Stomach (tissue), 8 donors: ENCODE measurements at regions not wholly inside any gene's neighbourhood (a gene's known extent, or its start where the extent isn't known, plus 50 kb on each side); places are given as distances from the start of the nearest gene placed in this dataset.

Experiments used
- DNase-seq, 2 donors: peaks; one replicate each; pipeline versions ENCODE4 v3.0.0 to v3.0.0-alpha.2; 2013 to 2019
- H3K27ac ChIP-seq, 5 donors: fragments of 200-600 bp in 4 of 5; sonication (generic) in 4 of 5; one replicate each; pipeline ENCODE4 v1.5.1; 2013 to 2019; ENCODE audit warnings: mild to moderate bottlenecking in 1 of 5, moderate library complexity in 1 of 5
- H3K27me3 ChIP-seq, 3 donors: fragments of 200-600 bp; sonication (generic); one replicate each; pipeline ENCODE4 v1.5.1; 2017 to 2019; ENCODE audit warnings: mixed run types in 1 of 3
- H3K36me3 ChIP-seq, 4 donors: fragments of 200-600 bp; sonication (generic); 1 replicate in 3 of 4; 2 replicates in 1 of 4; pipeline ENCODE4 v1.5.1; 2016 to 2019
- H3K4me1 ChIP-seq, 4 donors: fragments of 200-600 bp; sonication (generic); one replicate each; pipeline ENCODE4 v1.5.1; 2016 to 2019
- H3K4me3 ChIP-seq, 4 donors: fragments of 200-600 bp; sonication (generic) in 3 of 4; one replicate each; pipeline ENCODE4 v1.5.1; 2016 to 2019; ENCODE audit warnings: mild to moderate bottlenecking in 1 of 4
- H3K9me3 ChIP-seq, 4 donors: fragments of 200-600 bp; sonication (generic); one replicate each; pipeline ENCODE4 v1.5.1; 2016 to 2019
- EP300 ChIP-seq: sonication (generic); formaldehyde crosslinking; IDR thresholded peaks from one replicate; pipeline ENCODE4 v1.6.1; 2017; ENCODE audit warnings: antibody characterized with exemption
- POLR2A ChIP-seq, 4 donors: fragments of 450-650 bp; IDR thresholded peaks; one replicate each; pipeline ENCODE4 v1.6.1; 2016; ENCODE audit warnings: antibody characterized with exemption in 4 of 4, control low read depth in 2 of 4, mild to moderate bottlenecking in 1 of 4, moderate library complexity in 1 of 4
- POLR2AphosphoS5 ChIP-seq, 3 donors: sonication (generic); formaldehyde crosslinking; IDR thresholded peaks; one replicate each; pipeline ENCODE4 v1.6.1; 2016; ENCODE audit warnings: antibody characterized with exemption in 3 of 3
- WGBS, 5 donors: extraction: QIAGEN DNeasy Blood & Tissue Kit in 3 of 5; methylation state at CpG; one replicate each; pipeline versions ENCODE4 v1.1.5 to v1.1.7; 2013 to 2018; 5-methylcytosine and 5-hydroxymethylcytosine counted together
- intact Hi-C: fragments of 100-400 bp; cut with DNase I; formaldehyde crosslinking; loops from one replicate; pipeline ENCODE4 v1.15.1; 2023; ENCODE audit warnings: low total_unique reads
- TF ChIP-seq, protein P1 (sequence below), 7 experiments: fragments of 450-650 bp in 4 of 7; fragments of 200-600 bp in 3 of 7; sonication (generic) in 3 of 7; IDR thresholded peaks; one replicate each; pipeline ENCODE4 v1.5.1; 2016 to 2019; ENCODE audit warnings: antibody characterized with exemption in 7 of 7, control low read depth in 2 of 7, mild to moderate bottlenecking in 1 of 7
- donor health status: healthy with polysubstance abuse.
- donor health status: Bipolar disorder and iron deficiency.
- donor health status: healthy.

DNA sequence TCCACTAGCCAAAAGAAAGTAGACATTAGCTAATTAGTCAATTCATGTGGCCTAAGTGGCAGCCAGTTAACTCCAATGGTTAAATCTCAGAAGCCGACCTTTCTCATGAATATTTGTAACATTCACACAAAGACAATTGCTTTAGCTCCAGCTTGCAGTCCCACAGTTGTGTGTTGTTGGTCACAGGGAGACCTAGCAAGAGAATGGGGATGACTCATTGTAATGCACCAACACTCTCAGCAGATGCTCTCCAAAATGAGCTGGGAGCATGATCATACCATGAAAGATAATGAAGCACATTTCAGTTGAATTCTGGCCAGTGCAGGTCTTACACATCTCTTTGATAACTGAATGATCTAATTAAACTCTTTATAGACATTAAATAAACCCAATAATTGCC lies 160.4 kb downstream of the HLX start:
- TF ChIP-seq POLR2AphosphoS5 (IDR thresholded peaks at IDR 0.05) (no peak), EP300 (no peak), POLR2A (IDR thresholded peaks at IDR 0.05) (no peak)
- TF ChIP-seq, protein P1, sequence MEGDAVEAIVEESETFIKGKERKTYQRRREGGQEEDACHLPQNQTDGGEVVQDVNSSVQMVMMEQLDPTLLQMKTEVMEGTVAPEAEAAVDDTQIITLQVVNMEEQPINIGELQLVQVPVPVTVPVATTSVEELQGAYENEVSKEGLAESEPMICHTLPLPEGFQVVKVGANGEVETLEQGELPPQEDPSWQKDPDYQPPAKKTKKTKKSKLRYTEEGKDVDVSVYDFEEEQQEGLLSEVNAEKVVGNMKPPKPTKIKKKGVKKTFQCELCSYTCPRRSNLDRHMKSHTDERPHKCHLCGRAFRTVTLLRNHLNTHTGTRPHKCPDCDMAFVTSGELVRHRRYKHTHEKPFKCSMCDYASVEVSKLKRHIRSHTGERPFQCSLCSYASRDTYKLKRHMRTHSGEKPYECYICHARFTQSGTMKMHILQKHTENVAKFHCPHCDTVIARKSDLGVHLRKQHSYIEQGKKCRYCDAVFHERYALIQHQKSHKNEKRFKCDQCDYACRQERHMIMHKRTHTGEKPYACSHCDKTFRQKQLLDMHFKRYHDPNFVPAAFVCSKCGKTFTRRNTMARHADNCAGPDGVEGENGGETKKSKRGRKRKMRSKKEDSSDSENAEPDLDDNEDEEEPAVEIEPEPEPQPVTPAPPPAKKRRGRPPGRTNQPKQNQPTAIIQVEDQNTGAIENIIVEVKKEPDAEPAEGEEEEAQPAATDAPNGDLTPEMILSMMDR (IDR thresholded peaks at IDR 0.05) = no peak
- Histone ChIP-seq H3K4me3 (no peak overlapping the region), H3K9me3 (no peaks in the 10 kb centered on the region), H3K36me3 (no peaks in the 10 kb centered on the region), H3K27ac (no peak overlapping the region), H3K4me1 (no peaks in the 10 kb centered on the region), H3K27me3 (no peaks in the 10 kb centered on the region)
- WGBS, 5 donors = 70 to 83% (median 80%) methylated on average over 1 of the region's 1 CpG
- DNase-seq = no peak
- intact Hi-C loops = no loop called here

DNA sequence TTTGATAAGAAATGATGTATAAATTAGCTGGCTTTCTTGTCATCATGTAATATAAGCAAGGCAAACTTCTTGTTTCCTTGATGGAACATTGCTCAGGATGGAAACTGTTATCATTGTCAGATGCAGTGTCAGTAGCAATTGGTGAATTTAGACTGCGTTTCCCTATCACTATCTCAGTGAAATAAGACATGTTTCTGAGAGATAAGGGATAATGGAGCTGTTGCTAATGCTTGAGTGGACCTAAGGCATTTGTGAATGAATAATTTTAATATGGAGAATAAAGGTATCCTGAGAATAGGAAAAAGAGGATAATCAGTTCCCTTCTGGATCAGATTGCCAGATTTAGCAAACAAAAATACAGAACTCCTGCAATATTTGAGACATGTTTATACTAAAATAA lies 160.9 kb downstream of the HLX start:
- Histone ChIP-seq H3K36me3 (no peaks in the 10 kb centered on the region), H3K9me3 (no peaks in the 10 kb centered on the region), H3K4me1 (no peaks in the 10 kb centered on the region), H3K27me3 (no peaks in the 10 kb centered on the region), H3K4me3 (no peak overlapping the region), H3K27ac (no peak overlapping the region)
- intact Hi-C loops = no loop called here
- TF ChIP-seq EP300 = no peak
- TF ChIP-seq, protein P1 (IDR thresholded peaks at IDR 0.05) = no peak
- no peak for TF ChIP-seq POLR2AphosphoS5 (IDR thresholded peaks at IDR 0.05)
- no peak for TF ChIP-seq POLR2A (IDR thresholded peaks at IDR 0.05)
- WGBS, 5 donors = 40 to 55% (median 51%) methylated on average over 1 of the region's 1 CpG
- DNase-seq = no peak

DNA sequence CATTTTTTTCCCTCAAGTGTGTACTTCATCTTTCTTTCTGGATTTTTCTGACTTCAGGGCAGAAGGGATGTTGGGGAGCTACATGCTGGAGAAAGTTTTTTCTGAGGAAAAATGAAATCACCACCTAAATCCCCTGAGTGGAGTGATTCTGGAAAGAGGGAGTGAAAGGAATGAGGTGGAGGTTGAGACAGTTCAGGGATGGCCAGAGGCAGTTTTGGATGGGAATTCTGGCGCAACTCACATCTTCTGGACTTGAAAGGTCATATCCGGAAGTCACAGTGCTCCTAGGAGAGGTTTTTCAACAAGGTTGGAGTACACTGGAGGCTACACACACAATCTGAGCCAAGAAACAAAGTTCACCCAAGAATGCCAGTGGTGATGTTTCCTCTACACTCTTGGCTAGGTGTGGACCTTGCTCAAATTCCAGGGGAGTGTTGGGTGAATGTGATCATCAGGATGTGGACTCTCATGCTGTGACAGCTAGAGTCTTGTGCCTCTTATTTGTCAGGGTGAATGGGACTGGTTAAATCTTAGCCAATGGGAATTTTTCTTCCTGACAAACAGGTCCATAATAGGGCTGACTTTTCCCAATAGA lies 161.5 kb downstream of the HLX start:
- 66 to 86% (median 80%) methylated on average over 2 of the region's 2 CpGs for WGBS, 5 donors
- DNase-seq = no peak
- H3K27ac ChIP-seq = no peak overlapping the region
- H3K4me1 ChIP-seq = no peaks in the 10 kb centered on the region
- intact Hi-C loops = no loop called here
- no peaks in the 10 kb centered on the region for H3K9me3 ChIP-seq
- no peak overlapping the region for H3K4me3 ChIP-seq
- no peaks in the 10 kb centered on the region for H3K36me3 ChIP-seq
- no peak for TF ChIP-seq EP300
- TF ChIP-seq POLR2A (IDR thresholded peaks at IDR 0.05) = no peak
- TF ChIP-seq, protein P1 (IDR thresholded peaks at IDR 0.05) = no peak
- TF ChIP-seq POLR2AphosphoS5 (IDR thresholded peaks at IDR 0.05) = no peak
- no peaks in the 10 kb centered on the region for H3K27me3 ChIP-seq

DNA sequence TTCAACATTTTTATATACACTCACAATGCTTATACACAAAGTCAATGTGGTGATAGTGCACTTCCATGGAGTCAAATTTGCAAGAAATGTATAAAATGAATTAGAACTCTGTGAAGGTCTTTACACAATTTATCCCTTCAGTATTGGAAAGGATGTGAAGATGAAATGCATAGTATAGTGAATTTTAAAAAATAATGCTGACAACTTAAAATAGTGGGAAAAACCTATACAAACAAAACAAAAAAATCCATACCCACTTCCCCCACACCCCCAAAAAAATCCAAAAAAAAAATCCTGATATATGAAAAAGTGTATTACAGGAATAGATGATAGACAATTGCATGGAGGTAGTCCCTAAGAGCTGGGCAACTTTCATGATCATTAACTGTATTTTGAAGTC lies 165.3 kb downstream of the HLX start:
- no peak for TF ChIP-seq EP300
- TF ChIP-seq, protein P1 (IDR thresholded peaks at IDR 0.05) = no peak
- TF ChIP-seq POLR2AphosphoS5 (IDR thresholded peaks at IDR 0.05) = no peak
- no peak for TF ChIP-seq POLR2A (IDR thresholded peaks at IDR 0.05)
- DNase-seq = no peak
- no peaks in the 10 kb centered on the region for H3K9me3 ChIP-seq
- H3K4me3 ChIP-seq = no peak overlapping the region
- no peaks in the 10 kb centered on the region for H3K36me3 ChIP-seq
- no peak overlapping the region for H3K27ac ChIP-seq
- H3K4me1 ChIP-seq = peaks cover 0 to 8% (median 2%) of the 10 kb centered on the region in 4 donors
- peaks cover 0 to 12% (median 0%) of the 10 kb centered on the region in 3 donors for H3K27me3 ChIP-seq
- intact Hi-C loops = no loop called here
